ENCODE measurements at regions not wholly inside any gene's neighbourhood (a gene's known extent, or its start where the extent isn't known, plus 50 kb on each side); places are given as distances from the start of the nearest gene placed in this dataset.

DNA sequence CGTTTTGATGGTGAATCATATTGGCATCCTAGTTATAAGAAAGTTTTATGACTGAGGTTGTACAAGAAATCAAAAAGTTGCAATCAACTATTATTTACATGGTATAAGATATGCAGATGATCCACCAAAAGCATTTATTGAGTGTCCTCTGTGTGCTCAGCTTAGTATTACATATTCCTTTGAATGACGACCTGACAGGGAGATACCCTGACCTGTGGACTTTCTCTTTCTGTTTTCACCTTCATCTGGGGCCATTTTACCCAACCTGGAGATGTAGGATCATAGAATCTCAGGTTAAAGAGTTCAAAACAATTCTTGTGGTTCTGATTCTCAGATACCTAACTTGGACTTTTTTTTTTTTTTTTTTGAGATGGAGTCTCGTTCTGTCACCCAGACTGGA is 269.1 kb upstream of the SORCS1 start:
- no peak overlapping the region for H3K4me2 ChIP-seq (ENCODE audit: low read length)
- TF ChIP-seq REST (IDR thresholded peaks at IDR 0.05; ENCODE audit: low read depth) (no peak), EZH2phosphoT487 (IDR thresholded peaks at IDR 0.05; ENCODE audit: borderline replicate concordance) (no peak), YY1 (IDR thresholded peaks at IDR 0.05; ENCODE audit: extremely low read depth, insufficient replicate concordance, low read depth, low read length) (no peak), SRF (IDR thresholded peaks at IDR 0.05; ENCODE audit: low read depth) (no peak), EZH2 (IDR thresholded peaks at IDR 0.05) (no peak), SIN3A (IDR thresholded peaks at IDR 0.05; ENCODE audit: low read depth) (no peak), POLR2AphosphoS5 (IDR thresholded peaks at IDR 0.05; ENCODE audit: low read depth, low read length) (no peak), POLR2A (IDR thresholded peaks at IDR 0.05; ENCODE audit: borderline replicate concordance, extremely low read depth, insufficient read depth, insufficient read length) (no peak), ZFX (IDR thresholded peaks at IDR 0.05) (no peak), TCF7L2 (IDR thresholded peaks at IDR 0.05; ENCODE audit: borderline replicate concordance, extremely low read depth, insufficient read depth, insufficient read length) (no peak), CEBPB (IDR thresholded peaks at IDR 0.05; ENCODE audit: low read depth) (no peak), ELF1 (IDR thresholded peaks at IDR 0.05; ENCODE audit: borderline replicate concordance, low read depth) (no peak), FOSL1 (IDR thresholded peaks at IDR 0.05; ENCODE audit: low read depth) (no peak), RAD21 (IDR thresholded peaks at IDR 0.05; ENCODE audit: low read depth) (no peak), EGR1 (IDR thresholded peaks at IDR 0.05; ENCODE audit: low read depth) (no peak), CBX3 (IDR thresholded peaks at IDR 0.05; ENCODE audit: low read depth) (no peak)
- TF ChIP-seq, protein P1, sequence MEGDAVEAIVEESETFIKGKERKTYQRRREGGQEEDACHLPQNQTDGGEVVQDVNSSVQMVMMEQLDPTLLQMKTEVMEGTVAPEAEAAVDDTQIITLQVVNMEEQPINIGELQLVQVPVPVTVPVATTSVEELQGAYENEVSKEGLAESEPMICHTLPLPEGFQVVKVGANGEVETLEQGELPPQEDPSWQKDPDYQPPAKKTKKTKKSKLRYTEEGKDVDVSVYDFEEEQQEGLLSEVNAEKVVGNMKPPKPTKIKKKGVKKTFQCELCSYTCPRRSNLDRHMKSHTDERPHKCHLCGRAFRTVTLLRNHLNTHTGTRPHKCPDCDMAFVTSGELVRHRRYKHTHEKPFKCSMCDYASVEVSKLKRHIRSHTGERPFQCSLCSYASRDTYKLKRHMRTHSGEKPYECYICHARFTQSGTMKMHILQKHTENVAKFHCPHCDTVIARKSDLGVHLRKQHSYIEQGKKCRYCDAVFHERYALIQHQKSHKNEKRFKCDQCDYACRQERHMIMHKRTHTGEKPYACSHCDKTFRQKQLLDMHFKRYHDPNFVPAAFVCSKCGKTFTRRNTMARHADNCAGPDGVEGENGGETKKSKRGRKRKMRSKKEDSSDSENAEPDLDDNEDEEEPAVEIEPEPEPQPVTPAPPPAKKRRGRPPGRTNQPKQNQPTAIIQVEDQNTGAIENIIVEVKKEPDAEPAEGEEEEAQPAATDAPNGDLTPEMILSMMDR (IDR thresholded peaks at IDR 0.05 in 2 of 3, conservative IDR thresholded peaks at IDR 0.05 in 1 of 3; ENCODE audit: borderline replicate concordance in 1 of 3, insufficient read depth in 1 of 3, low read depth in 2 of 3, low read length in 2 of 3): no peak
- TF ChIP-seq, protein P2, sequence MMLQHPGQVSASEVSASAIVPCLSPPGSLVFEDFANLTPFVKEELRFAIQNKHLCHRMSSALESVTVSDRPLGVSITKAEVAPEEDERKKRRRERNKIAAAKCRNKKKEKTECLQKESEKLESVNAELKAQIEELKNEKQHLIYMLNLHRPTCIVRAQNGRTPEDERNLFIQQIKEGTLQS (IDR thresholded peaks at IDR 0.05): no peak
- H3K4me3 ChIP-seq (replicated peaks in 1 of 2; ENCODE audit: low read depth in 1 of 2, low read length in 2 of 2): no peak overlapping the region
- ChIA-PET RAD21 (ENCODE audit: low non-redundant PET in 1 of 2, low total read pairs in 2 of 2, uncharacterized antibody in 2 of 2, unreplicated experiment in 2 of 2) (no interaction called here), CTCF (no interaction called here), POLR2A (no interaction called here)
- BruUV-seq (replicated peaks): no TSS peak
- H3K9ac ChIP-seq (ENCODE audit: low read length): no peak overlapping the region
- H3K4me1 ChIP-seq (ENCODE audit: control insufficient read depth in 1 of 2, insufficient read depth in 2 of 2, low read length in 2 of 2): no peaks in the 10 kb centered on the region
- ATAC-seq (no peak), DNase-seq (ENCODE audit: low read depth, low spot score) (no peak)
- no peaks in the 10 kb centered on the region for H3K27me3 ChIP-seq (ENCODE audit: insufficient read depth, low read length)
- intact Hi-C loops (cut with micrococcal nuclease): no loop called here
- no peak overlapping the region for H2AFZ ChIP-seq (ENCODE audit: low read depth, low read length, poor library complexity, severe bottlenecking)
- H3K79me2 ChIP-seq (ENCODE audit: insufficient read depth, low read length): no peaks in the 10 kb centered on the region
- no peak overlapping the region for H3K27ac ChIP-seq (ENCODE audit: low read depth, low read length)
- peaks cover 48 to 54% of the 10 kb centered on the region in 2 experiments; a peak in 3 of 4 replicates for H3K9me3 ChIP-seq (ENCODE audit: control insufficient read depth in 1 of 2, insufficient read depth in 1 of 2, low read depth in 1 of 2, low read length in 2 of 2)
- no peaks in the 10 kb centered on the region for H3K36me3 ChIP-seq (ENCODE audit: control insufficient read depth in 1 of 2, insufficient read depth in 2 of 2, low read length in 2 of 2)
- no peaks in the 10 kb centered on the region for H4K20me1 ChIP-seq (ENCODE audit: insufficient read depth)
- H3K9me2 ChIP-seq (ENCODE audit: insufficient read depth): no peaks in the 10 kb centered on the region

Measured in HCT116 (cell line).